Stimulated activated naive B cell treated with anti-CD40 and anti-IgM and Interleukin-4, amounts not matched to agents 10 μg/mL and 1 μg/mL and 100 μg/mL, for 72 hours (primary cell): ENCODE measurements at regions not wholly inside any gene's neighbourhood (a gene's known extent, or its start where the extent isn't known, plus 50 kb on each side); places are given as distances from the start of the nearest gene placed in this dataset.

ENCODE experiments used
- ATAC-seq, 2 donors: fragments of 150-1000 bp; cut with Tn5 transposase; replicated peaks; 2 replicates each; pipeline ENCODE4 v1.10.0; 2021; ENCODE audit warnings: moderate library complexity in 1 of 2
- DNase-seq: peaks from one replicate; pipeline ENCODE4 v3.0.0; 2021
- H3K27ac Mint-ChIP-seq: one replicate; pipeline ENCODE4 v1.8.0; 2022; ENCODE audit warnings: mild to moderate bottlenecking, mixed read lengths
- H3K27me3 Mint-ChIP-seq, 2 donors: one replicate each; pipeline ENCODE4 v1.8.0; 2022; ENCODE audit warnings: mixed read lengths in 2 of 2
- H3K36me3 Mint-ChIP-seq, 2 donors: one replicate each; pipeline ENCODE4 v1.8.0; 2022; ENCODE audit warnings: mixed read lengths in 2 of 2, mild to moderate bottlenecking in 1 of 2
- H3K4me1 Mint-ChIP-seq, 2 donors: one replicate each; pipeline ENCODE4 v1.8.0; 2022; ENCODE audit warnings: mixed read lengths in 2 of 2, mild to moderate bottlenecking in 1 of 2
- H3K4me3 Mint-ChIP-seq, 2 donors: one replicate each; pipeline ENCODE4 v1.8.0; 2022; ENCODE audit warnings: mild to moderate bottlenecking in 2 of 2, mixed read lengths in 2 of 2, moderate library complexity in 1 of 2
- H3K9me3 Mint-ChIP-seq, 2 donors: one replicate each; pipeline ENCODE4 v1.8.0; 2022; ENCODE audit warnings: mixed read lengths in 2 of 2, mild to moderate bottlenecking in 1 of 2

DNA sequence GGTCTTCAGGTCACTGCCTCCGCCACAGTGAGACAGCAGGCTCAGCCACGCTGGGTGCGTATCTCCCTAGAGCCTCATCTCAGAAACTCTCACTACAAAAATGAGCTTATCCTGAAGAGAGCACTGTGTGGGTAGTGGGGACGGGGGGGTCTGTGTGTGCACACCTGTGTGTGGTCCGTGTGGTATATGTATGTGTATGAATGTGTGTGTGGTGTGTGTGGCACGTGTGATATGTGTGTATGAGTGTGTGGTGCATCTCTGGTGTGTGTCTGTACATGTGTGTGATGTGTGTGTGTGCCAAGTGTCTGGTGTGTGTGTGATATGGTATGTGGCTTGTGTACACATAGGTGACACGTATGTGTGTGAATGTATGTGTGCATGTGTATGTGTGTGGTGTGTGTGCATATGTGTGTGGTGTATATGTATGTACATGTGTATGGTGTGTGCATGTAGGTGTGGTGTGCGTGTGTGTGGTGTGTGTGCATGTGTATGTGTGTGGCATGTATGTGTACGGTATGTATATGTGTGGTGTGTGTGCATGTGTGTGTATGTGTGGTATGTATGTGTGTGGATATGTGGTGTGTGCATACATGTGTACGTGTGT, 332.2 kb downstream of the EIPR1 start:
- H3K9me3 Mint-ChIP-seq = no peaks in the 10 kb centered on the region
- no peak overlapping the region for H3K27ac Mint-ChIP-seq
- ATAC-seq (no peak), DNase-seq (no peak)
- no peaks in the 10 kb centered on the region for H3K27me3 Mint-ChIP-seq
- H3K36me3 Mint-ChIP-seq = no peaks in the 10 kb centered on the region
- H3K4me3 Mint-ChIP-seq = no peak overlapping the region
- H3K4me1 Mint-ChIP-seq = no peaks in the 10 kb centered on the region

- Mint-ChIP-seq H3K4me3 (no peak overlapping the region), H3K9me3 (no peaks in the 10 kb centered on the region), H3K36me3 (no peaks in the 10 kb centered on the region), H3K27ac (no peak overlapping the region), H3K27me3 (no peaks in the 10 kb centered on the region), H3K4me1 (no peaks in the 10 kb centered on the region)
- ATAC-seq = no peak
- no peak for DNase-seq
Observed at GRCh38 chr2:3044587-3045317, 332.9 kb downstream of the EIPR1 start.

GRCh38 chr2:3043726-3044125, 333.9 kb downstream of the EIPR1 start:
- Mint-ChIP-seq H3K27me3 (peaks cover 0 to under 1% of the 10 kb centered on the region in 2 donors), H3K27ac (no peak overlapping the region), H3K9me3 (no peaks in the 10 kb centered on the region), H3K4me3 (no peak overlapping the region), H3K4me1 (no peaks in the 10 kb centered on the region), H3K36me3 (no peaks in the 10 kb centered on the region)
- no peak for DNase-seq
- no peak for ATAC-seq

DNA sequence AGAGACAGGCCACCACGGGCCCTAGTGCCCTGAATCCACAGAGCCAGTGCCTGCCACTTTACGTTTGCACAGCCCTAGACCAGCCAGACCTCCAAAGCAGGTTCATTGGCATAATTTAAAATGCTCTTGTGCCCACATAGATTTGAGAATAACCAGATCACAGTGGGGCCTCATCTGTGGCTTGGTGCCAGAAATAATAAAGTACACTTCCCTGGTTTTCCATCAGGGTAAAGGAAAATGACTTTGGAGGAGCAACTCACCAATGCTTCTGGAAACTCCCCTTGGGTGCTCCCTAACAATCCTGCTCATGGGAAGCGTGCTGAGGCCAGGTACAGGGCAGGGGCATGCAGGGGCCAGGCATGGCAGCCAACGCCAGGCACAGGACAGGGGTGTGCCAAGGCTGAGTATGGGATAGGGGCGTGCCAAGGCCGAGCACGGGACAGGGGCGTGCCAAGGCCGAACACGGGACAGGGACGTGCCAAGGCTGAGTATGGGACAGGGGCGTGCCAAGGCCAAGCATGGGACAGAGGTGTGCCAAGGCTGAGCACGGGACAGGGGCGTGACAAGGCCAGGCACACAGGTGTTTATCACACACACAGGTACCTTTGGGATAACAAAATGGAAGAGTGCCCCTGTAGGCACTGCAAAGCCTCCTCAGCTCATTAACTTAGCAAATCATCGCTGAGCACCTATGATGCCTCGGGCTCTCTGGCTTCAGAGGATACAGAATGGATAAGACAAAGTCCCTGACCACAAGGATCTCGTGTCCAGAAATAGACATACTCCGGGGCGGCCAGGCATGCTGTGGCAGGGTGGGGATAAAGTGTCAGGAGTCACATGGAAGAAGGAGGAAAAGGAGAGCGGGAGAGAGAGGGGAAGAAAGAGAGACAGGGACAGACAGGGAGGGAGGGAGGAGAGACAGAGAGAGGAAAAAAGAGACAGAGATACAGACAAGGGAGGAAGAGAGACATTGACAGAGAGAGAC, 334.7 kb downstream of the EIPR1 start:
- DNase-seq (no peak), ATAC-seq (no peak)
- H3K27ac Mint-ChIP-seq = no peak overlapping the region
- no peaks in the 10 kb centered on the region for H3K9me3 Mint-ChIP-seq
- no peak overlapping the region for H3K4me3 Mint-ChIP-seq
- H3K36me3 Mint-ChIP-seq = no peaks in the 10 kb centered on the region
- H3K27me3 Mint-ChIP-seq = peaks cover 0 to 5% of the 10 kb centered on the region in 2 donors
- H3K4me1 Mint-ChIP-seq = no peaks in the 10 kb centered on the region

- DNase-seq (no peak), ATAC-seq (no peak)
- peaks cover 0 to 5% of the 10 kb centered on the region in 2 donors for H3K27me3 Mint-ChIP-seq
- H3K4me1 Mint-ChIP-seq = no peaks in the 10 kb centered on the region
- H3K36me3 Mint-ChIP-seq = no peaks in the 10 kb centered on the region
- no peaks in the 10 kb centered on the region for H3K9me3 Mint-ChIP-seq
- H3K27ac Mint-ChIP-seq = no peak overlapping the region
- no peak overlapping the region for H3K4me3 Mint-ChIP-seq
Observed at GRCh38 chr2:3041841-3042600, 335.6 kb downstream of the EIPR1 start.

DNA sequence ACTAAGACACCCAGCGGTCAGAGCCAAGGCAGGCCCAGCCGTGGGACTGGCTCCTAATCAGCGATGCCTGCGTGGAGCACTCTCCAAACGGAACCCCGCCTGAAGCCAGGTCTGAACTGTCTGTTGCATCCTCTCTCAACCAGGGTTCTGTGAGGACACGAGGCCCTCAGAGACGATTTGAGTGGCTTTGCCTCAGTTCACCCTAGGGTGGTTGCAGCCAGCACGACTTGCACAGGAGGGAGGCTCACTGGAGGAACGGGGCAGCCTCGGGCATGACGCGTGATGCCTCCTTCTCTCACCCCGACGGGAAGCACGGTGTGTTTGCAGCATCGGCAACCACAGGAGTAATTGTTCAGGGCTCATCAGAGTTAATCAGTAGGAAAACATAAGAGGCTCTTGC, 336.4 kb downstream of the EIPR1 start:
- H3K4me3 Mint-ChIP-seq = no peak overlapping the region
- H3K27ac Mint-ChIP-seq = no peak overlapping the region
- no peak for DNase-seq
- H3K4me1 Mint-ChIP-seq = no peaks in the 10 kb centered on the region
- ATAC-seq = no peak
- no peaks in the 10 kb centered on the region for H3K36me3 Mint-ChIP-seq
- H3K27me3 Mint-ChIP-seq = peaks cover 0 to 5% of the 10 kb centered on the region in 2 donors
- no peaks in the 10 kb centered on the region for H3K9me3 Mint-ChIP-seq

DNA sequence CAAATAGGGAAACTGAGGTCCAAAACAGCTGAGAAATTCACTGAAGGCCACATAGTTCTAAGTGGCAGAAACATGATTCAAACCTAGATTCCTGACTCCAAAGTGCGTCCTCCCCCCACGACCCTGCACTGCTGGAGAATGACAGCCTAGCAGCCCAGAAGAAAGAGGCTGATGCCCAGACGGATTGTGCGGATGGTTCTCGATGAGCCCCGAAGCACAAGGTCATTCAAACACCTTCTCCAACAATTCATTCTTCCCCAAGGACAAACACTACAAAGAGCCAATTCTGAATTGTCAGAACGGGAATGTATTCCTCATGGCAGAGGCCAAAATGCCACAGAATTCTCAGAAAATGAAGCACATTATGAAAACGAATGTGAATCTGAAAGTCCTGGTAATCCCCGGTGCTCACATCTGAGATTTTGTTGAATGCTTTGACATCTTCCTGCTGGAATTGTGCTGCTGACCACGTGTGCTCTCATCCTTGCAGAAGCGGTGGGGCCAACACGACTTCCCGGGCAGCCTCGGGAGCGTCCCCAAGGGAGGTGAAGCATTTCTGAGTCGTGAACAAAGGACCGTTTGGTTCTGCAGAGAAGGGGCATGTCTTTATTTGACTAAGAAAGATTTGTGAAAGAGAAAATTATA, 337.0 kb downstream of the EIPR1 start:
- H3K4me1 Mint-ChIP-seq = no peaks in the 10 kb centered on the region
- DNase-seq (no peak), ATAC-seq (no peak)
- H3K27ac Mint-ChIP-seq = no peak overlapping the region
- no peak overlapping the region for H3K4me3 Mint-ChIP-seq
- no peaks in the 10 kb centered on the region for H3K9me3 Mint-ChIP-seq
- H3K36me3 Mint-ChIP-seq = no peaks in the 10 kb centered on the region
- H3K27me3 Mint-ChIP-seq = peaks cover 0 to 5% of the 10 kb centered on the region in 2 donors

- no peak for DNase-seq
- no peak overlapping the region for H3K4me3 Mint-ChIP-seq
- no peak overlapping the region for H3K27ac Mint-ChIP-seq
- H3K4me1 Mint-ChIP-seq = peaks cover 0 to under 1% of the 10 kb centered on the region in 2 donors
- H3K27me3 Mint-ChIP-seq = peaks cover 2 to 5% of the 10 kb centered on the region in 2 donors
- no peak for ATAC-seq
- H3K36me3 Mint-ChIP-seq = no peaks in the 10 kb centered on the region
- H3K9me3 Mint-ChIP-seq = no peaks in the 10 kb centered on the region
Observed at GRCh38 chr2:3040066-3040428, 337.6 kb downstream of the EIPR1 start.

- Mint-ChIP-seq H3K9me3 (no peaks in the 10 kb centered on the region), H3K27me3 (peaks cover 3 to 5% of the 10 kb centered on the region in 2 donors), H3K36me3 (no peaks in the 10 kb centered on the region), H3K4me3 (no peak overlapping the region), H3K27ac (no peak overlapping the region), H3K4me1 (peaks cover 0 to 3% of the 10 kb centered on the region in 2 donors)
- DNase-seq (no peak), ATAC-seq (no peak)
Observed at GRCh38 chr2:3039188-3040065, 338.2 kb downstream of the EIPR1 start.

DNA sequence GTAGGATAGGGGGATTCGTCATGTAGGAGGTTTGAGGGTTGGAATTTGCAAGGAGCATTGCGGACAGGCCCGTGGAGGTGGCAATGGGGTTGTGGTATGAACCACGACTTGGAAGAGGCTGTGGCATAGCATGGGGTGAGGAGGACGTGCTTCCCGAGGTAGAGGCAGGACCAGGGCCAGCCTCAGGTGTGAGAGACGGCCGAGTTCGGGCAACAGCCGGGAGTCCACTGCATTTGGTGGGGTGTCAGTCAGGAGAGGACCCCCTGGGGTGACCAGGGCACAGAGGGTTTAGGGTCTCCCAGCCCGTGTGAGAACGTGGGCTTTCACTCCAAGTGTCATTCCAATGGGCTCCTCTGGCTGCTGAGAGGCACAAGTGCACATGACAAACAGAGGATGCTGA, 339.0 kb downstream of the EIPR1 start:
- no peaks in the 10 kb centered on the region for H3K36me3 Mint-ChIP-seq
- peaks cover 0 to 3% of the 10 kb centered on the region in 2 donors for H3K4me1 Mint-ChIP-seq
- DNase-seq (no peak), ATAC-seq (no peak)
- H3K4me3 Mint-ChIP-seq = no peak overlapping the region
- peaks cover 3 to 5% of the 10 kb centered on the region in 2 donors for H3K27me3 Mint-ChIP-seq
- H3K9me3 Mint-ChIP-seq = no peaks in the 10 kb centered on the region
- H3K27ac Mint-ChIP-seq = no peak overlapping the region

DNA sequence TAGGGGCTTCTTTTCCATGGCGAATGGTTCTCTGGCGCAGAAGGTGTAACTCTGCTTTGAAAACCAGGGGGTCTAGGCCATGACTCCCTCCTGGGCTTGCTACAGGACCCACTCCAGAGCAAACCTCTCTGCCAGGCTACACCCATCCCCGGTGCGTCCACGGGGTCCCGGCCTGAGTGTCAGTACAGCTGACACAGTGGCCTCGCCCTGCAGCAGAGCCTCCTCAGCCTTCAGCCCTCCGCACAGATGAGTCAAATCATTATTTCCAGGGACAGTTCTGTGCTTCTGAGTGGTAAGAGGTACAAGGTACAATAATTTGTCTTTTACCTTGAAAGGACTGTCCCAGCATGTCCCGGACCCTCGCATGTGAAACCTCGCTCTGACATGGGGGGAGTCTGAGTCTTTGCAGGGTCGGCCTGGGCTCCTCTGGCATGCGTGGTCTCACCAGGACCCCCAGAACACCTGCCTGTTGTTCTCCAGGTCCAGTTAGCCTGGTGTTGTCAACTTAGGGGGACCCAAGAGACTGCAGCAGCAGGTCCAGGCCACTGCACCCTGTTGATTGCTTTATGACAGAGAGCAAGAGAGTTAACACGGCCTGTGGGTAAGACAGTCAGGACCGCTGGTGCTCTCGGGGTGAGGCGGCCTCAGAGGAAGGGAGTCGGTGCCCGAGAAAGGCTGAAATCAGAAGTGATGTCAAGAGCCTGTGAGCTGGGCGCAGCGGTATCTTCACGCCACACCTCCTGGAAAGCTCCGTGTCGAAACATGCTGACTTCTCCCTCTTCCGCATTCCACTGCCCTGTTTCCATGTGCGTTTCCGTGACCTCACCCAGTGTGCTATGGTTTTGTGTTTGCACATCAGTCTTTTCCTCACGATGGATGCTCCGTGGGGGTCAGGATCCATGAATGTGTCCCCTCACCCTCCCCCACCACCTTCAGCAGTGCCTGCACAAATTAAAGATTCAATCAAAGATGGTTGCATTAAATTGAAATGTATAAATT, 340.1 kb downstream of the EIPR1 start:
- no peak for DNase-seq
- peaks cover 0 to 5% of the 10 kb centered on the region in 2 donors for H3K9me3 Mint-ChIP-seq
- no peak overlapping the region for H3K4me3 Mint-ChIP-seq
- H3K27ac Mint-ChIP-seq = no peak overlapping the region
- ATAC-seq = no peak
- H3K27me3 Mint-ChIP-seq = peaks cover 3 to 5% of the 10 kb centered on the region in 2 donors
- H3K4me1 Mint-ChIP-seq = peaks cover 0 to 3% of the 10 kb centered on the region in 2 donors
- no peaks in the 10 kb centered on the region for H3K36me3 Mint-ChIP-seq
